ENCODE measurements at regions not wholly inside any gene's neighbourhood (a gene's known extent, or its start where the extent isn't known, plus 50 kb on each side); places are given as distances from the start of the nearest gene placed in this dataset.

GRCh38 chr9:21720758-21721157 is 81.7 kb upstream of the MTAP start:
- TF ChIP-seq, protein P1, sequence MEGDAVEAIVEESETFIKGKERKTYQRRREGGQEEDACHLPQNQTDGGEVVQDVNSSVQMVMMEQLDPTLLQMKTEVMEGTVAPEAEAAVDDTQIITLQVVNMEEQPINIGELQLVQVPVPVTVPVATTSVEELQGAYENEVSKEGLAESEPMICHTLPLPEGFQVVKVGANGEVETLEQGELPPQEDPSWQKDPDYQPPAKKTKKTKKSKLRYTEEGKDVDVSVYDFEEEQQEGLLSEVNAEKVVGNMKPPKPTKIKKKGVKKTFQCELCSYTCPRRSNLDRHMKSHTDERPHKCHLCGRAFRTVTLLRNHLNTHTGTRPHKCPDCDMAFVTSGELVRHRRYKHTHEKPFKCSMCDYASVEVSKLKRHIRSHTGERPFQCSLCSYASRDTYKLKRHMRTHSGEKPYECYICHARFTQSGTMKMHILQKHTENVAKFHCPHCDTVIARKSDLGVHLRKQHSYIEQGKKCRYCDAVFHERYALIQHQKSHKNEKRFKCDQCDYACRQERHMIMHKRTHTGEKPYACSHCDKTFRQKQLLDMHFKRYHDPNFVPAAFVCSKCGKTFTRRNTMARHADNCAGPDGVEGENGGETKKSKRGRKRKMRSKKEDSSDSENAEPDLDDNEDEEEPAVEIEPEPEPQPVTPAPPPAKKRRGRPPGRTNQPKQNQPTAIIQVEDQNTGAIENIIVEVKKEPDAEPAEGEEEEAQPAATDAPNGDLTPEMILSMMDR (optimal IDR thresholded peaks at IDR 0.05 in 1 of 3, IDR thresholded peaks at IDR 0.05 in 1 of 3, conservative IDR thresholded peaks at IDR 0.05 in 1 of 3; ENCODE audit: extremely low read depth in 1 of 3, insufficient read depth in 2 of 3, low read length in 3 of 3), result no peak
- TF ChIP-seq EZH2 (IDR thresholded peaks at IDR 0.05; ENCODE audit: low read length), result no peak
